ENCODE measurements at regions not wholly inside any gene's neighbourhood (a gene's known extent, or its start where the extent isn't known, plus 50 kb on each side); places are given as distances from the start of the nearest gene placed in this dataset.
"Not testable (repeated sequence)": the region's sequence is repeated elsewhere in the genome, so short reads cannot be mapped to it uniquely, and the experiment has no call there.

DNA sequence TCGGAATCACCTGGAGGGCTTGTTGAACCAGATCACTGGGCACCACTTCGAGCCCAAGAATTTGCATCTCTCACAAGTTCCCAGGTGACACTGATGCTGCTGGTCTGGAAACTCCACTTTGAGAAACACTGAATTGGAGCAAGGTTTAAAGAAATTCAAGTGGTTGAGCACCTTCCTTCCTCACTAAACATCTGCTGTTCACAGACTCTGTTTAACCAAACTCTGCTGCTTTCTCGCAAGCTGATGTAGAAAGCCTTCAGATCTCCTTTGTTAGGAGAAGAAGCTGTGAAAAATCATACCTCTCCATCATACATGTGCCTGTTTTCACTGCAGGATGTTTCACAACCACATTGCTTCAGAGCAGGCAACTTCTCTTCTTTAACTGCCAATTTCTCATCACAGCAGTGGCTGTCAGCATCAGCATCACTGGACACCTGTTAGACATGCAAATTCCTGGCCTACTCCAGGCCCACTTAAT, 87.5 kb upstream of the TOP1 start:
- no peak for DNase-seq

DNA sequence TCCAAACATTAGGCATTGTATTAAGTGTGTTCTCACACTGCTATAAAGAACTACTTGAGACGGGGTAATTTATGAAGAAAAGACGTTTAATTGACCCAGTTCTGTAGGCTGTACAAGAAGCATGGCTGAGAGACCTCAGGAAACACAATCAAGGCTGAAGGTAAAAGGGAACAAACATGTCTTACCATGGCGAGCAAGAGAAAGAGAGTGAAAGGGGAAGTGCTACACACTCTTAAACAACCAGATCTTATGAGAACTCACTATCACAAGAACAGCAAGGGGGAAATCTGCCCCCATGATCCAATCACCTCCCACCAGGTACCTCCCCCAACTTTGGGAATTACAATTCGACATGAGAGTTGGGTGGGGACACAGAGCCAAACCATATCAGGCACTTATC, 86.6 kb upstream of the TOP1 start:
- DNase-seq, result no peak

DNA sequence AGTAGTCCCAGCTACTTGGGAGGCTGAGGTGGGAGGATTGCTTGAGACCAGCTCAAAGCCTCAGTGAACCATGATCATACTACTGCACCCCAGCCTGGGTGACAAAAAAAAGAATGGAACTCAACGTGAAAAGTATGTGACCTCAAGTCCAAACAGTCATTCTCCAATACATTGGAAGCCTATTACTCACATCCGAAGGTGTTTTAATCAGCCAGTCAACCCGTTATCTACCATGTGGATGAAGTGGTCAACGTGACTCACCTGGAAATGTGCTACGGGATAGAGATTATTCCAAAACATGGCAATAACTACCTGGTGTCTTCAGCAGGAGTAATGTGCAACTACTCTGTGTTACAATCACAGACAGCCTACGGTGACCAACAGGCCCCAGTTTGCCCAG, 85.8 kb upstream of the TOP1 start:
- DNase-seq, result no peak

GRCh38 chr20:40943591-40943990, 85.0 kb upstream of the TOP1 start:
- no peak for DNase-seq

- DNase-seq, result no peak
Measured at GRCh38 chr20:40945189-40945588, 83.4 kb upstream of the TOP1 start.

DNA sequence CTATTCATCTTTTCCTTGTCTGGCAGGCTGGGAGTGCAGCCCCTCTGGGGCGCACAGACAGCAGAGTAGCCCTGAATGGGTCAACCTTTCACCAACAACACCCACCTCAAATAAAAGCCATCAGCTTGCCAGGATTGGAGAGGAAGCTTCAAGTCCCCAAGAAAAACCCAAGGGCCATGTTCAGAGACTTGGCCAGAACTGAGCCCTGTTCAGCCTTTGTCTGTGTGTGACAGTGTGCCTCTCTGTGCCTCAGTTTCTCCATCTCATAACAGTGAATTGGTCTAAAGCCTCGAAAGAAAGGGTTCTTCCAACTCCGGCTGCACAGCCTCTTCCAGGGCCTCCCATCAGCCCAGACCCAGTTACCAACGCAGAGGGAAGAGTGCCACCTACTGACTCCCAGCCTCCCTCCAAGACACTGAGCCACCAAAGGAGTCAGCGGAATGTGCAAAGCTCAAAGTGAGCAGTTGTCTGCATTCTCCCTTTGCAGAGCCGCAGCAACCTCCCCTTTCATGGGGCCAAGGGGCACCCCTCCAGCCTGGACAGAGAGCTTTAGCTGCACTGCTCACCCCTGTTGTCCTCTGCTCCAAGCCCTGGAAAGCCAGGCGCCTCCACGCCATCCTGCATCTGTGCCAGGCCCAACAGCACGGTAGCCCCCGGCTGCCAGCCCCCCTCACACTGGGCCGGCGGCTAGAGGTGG, 82.7 kb upstream of the TOP1 start:
- no peak for DNase-seq

DNA sequence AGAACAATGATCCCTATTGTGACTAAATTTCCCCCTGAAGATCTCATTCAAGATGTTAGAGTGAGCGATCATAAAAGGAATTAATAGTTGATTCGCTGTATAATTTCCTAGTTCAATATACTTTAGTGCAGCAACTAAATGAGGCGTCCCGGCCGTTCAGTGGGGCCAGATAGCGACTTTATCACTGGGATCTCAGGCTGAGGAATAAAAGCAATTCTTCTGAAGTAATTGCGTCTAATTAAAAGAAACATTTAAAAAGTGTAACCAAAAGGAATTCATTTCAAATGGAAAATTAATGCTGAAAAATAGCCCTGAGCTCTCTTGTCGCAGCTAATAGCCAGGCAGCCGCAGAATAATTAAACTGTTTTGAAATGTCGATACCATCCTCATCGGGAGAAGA, 82.2 kb upstream of the TOP1 start:
- DNase-seq, result no peak

DNA sequence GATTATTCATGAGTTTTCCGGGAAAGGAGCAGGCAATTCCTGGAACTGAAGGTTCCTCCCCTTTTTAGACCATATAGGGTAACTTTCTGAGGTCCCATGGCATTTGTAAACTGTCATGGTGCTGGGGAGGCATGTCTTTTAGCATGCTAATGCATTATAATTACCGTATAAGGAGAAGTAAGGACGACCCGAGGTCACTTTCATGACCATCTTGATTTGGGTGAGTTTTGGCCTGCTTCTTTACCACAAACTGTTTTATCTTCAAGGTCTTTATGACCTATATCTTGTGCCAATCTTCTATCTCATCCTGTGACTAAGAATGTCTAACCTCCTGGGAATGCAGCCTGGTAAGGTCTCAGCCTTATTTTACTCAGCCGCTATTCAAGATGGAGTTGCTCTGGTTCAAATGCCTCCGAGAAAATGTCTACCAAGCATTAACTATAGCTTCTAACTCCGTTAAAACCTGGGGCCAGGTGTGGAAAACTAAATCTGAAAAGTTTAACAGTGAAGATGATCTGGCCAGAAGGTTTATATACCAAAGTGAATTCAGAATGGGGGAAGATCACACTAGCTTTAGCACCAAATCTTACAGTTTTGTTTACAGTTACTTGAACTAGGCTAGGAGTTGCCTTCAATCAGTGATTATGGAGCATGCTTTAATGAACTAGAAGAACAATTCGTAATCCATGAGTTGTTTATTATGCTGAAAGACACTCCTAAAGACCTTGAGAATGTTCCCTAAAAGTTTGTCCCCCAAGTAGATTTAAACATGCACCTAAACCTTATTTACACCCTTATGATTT, 80.0 kb upstream of the TOP1 start:
- DNase-seq, result no peak

DNA sequence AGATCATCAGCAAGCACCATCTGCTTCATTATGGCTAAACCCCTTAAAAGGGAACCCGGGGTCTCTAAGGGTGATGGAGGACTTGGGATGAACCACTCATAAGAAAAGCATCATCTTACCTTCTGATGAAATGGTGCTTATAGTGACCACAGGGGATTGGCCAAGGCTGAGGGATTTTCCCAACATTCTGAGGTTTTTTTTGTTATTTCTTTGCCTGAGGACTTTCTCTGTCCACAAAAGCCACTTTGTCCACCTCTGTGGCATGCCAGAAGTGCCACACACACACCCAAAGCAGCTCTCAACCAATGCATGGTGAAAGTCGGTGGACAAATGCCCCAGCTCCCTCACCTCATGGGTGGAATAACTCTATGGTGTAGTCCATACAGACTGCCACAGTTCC, 79.3 kb upstream of the TOP1 start:
- DNase-seq, result no peak

- no peak for DNase-seq
Measured at GRCh38 chr20:40952136-40952535, 76.5 kb upstream of the TOP1 start.

- DNase-seq, result no peak
Measured at GRCh38 chr20:40953416-40953815, 75.2 kb upstream of the TOP1 start.

DNA sequence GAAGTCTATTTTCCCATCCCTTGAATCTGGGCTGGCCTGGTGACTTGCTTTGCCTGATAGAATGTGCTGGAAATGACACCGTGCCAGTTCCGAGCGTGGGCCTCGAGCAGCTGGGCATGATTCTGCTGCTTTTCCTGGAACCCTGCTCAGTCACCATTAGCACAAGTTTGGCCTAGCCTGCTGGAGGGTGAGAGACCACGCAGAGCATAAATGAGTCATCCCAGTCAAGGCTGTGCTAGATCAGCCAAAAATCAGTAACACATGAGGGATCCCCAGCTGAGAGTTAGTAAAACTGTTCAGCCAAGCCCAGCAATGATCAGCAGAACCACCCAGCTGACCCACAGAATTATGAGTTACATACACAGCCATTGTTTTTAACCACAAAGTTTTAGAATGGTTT, 74.8 kb upstream of the TOP1 start:
- no peak for DNase-seq

- no peak for DNase-seq
Measured at GRCh38 chr20:40954521-40955165, 74.0 kb upstream of the TOP1 start.

- DNase-seq, result no peak
Measured at GRCh38 chr20:40955326-40955725, 73.3 kb upstream of the TOP1 start.

GRCh38 chr20:40955826-40956225, 72.8 kb upstream of the TOP1 start:
- DNase-seq, result not testable (repeated sequence)

- DNase-seq, result no peak
Measured at GRCh38 chr20:40956542-40957264, 71.9 kb upstream of the TOP1 start.

DNA sequence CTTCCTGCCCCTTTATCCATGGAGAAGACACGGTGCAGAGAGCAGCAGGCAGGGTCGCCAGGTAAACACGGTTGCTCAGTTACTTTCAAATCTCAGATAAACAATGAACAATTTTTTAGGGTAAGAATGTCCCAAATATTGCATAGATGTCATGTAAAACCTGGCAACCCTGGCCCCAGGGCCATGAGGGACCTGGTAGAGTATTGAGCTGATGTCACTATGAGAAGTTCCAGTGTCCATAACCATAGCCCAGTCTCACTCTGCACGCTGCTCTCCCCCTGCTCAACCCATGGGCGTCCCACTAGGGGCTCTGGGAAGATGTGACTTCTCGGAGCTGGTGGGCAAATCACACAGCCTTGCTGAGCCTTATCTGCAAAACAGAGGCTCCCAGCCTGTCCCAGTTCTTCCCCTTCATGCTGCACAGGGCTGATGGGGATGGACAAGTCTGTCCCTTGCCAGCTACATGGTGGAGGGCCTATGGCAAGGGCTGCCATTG, 71.3 kb upstream of the TOP1 start:
- no peak for DNase-seq

DNA sequence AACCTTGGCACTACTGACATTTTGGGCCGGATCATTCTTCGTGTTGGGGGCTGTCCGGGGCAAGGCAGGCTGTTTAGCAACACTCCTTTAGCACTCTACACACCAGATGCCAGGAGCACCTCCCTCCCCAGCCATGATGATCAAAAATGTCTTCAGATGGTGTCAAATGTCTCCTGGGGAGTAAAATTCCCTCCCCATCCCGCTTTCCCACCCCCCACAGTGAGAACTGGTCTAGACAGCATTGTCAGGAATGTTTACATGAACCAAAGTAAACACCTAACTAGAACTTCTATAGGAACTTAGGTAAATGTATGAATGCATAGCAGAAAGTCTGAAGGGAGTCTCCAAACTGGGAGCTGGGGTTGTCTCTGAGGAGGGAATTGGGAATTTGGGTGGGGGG, 70.0 kb upstream of the TOP1 start:
- DNase-seq, result no peak

DNA sequence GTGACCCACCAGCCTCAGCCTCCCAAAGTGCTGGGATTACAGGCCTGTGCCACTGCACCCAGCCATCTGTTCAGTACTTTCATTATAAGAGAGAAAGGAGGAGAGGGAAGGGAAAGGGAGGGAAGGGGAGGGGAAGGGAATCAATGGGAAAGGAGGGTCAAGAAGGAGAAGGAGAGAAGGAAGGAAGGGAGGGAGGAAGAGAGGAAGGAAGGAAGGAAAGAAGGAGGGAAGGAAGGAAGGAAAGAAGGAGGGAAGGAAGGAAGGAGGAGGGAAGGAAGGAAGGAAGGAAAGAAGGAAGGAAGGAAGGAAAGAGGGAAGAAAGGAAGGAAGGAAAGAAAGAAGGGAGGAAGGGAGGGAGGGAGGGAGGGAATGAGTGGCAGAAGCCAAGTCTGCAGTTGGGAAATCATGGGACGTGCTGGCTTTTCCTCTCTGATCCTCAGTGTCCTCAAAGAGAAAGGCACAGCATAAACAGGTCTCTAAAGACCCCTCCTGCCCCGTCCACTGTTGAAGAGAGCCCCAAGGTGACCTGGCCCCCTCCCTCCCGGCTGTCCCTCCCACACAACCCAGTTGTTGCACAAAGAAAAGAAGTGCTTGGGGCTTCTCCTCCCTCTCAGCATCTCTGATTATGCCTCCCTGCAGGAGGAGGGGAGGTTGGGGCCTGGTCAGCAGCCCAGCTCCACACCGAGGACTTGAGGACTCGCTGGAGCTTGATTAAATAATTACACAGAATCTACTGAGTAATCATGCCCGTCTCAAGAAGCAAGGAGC, 69.1 kb upstream of the TOP1 start:
- no peak for DNase-seq

GRCh38 chr20:40960101-40960500, 68.5 kb upstream of the TOP1 start:
- no peak for DNase-seq

DNA sequence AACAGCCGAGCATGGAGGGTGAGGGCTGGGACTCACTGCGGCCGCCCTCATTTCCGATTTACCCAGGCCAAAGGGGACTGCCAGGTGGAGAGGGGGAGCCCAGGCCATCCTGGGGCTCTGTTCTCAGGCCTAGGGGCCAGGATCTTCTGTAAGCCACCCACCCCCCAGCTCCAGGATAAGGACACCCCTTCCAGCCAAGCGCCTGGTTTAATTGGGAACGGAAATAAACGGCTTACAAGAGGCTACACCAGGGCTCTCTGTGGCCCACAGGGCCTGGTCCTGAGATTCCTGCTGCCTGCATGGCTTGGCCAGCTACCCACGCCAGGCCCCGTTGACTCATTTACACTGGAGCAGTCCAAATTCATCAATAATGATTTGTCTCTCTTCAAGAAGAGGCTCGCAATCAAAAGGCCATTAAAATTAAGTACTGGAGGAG, 68.1 kb upstream of the TOP1 start:
- no peak for DNase-seq

DNA sequence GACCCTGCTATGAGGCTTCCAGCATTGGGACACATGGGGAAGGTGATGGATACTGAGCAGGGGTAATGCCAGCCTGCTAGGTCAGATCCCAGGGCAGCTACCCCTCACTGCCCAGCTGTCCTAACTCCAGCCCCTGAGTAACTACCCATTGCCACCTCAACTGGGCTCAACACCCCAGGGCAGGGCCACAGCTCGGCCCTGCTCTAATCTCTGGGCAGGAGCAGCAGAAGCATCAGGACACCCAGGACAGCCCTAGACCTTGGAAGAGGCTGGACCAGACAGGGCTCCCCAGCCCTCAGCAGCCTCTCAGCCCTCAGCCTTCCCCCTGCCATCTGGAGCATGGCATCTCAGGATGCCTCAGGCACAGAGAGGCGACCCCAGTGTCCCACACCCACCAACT, 67.4 kb upstream of the TOP1 start:
- DNase-seq, result no peak
